K562 (cell line): ENCODE measurements at regions not wholly inside any gene's neighbourhood (a gene's known extent, or its start where the extent isn't known, plus 50 kb on each side); places are given as distances from the start of the nearest gene placed in this dataset.

ENCODE experiments used
- ATAC-seq: fragments of 200-7000 bp; cut with Tn5 transposase; 3 replicates; pipeline ENCODE4 v1.9.1; 2020; ENCODE audit warnings: moderate library complexity
- BruUV-seq: library from RNA; stranded (reverse); fragments of 400-500 nt; replicated peaks from 2 replicates; lab custom pipeline; 2021; lab: Mats Ljungman, UMichigan
- CTCF ChIA-PET: fragments of 300-600 bp; formaldehyde crosslinking; extraction: SDS; loops from one replicate; lab custom pipeline; 2021; ENCODE audit warnings: low intra/inter-chr PET ratio; lab: Yijun Ruan, JAX
- POLR2A ChIA-PET: fragments of 300-600, 350-650 bp; sonication (Branson Sonifier 250); formaldehyde crosslinking; extraction: SDS; loops from one replicate; lab custom pipeline; 2021; ENCODE audit warnings: antibody characterized with exemption, inconsistent platforms; lab: Yijun Ruan, JAX
- DNase-seq, 4 experiments: peaks; one replicate each; pipeline versions ENCODE4 v3.0.0 to v3.0.0-alpha.2; 2011 to 2018; ENCODE audit warnings: low spot score in 3 of 4, mixed read lengths in 3 of 4; ENCODE audit errors: extremely low read depth in 1 of 4
- FAIRE-seq: peaks from 2 replicates; lab custom pipeline; 2011; peaks lifted over from hg19 to GRCh38; lab: Jason Lieb, UNC
- H2AFZ ChIP-seq: 2 replicates; pipeline ENCODE4 v1.6.0; 2011; ENCODE audit warnings: low read depth, low read length, control low read depth, inconsistent platforms
- H3K27ac ChIP-seq: fragments of 200-600 bp; 3 replicates; pipeline ENCODE4 v1.8.0; 2011; ENCODE audit warnings: low read depth, mild to moderate bottlenecking, control low read depth, inconsistent platforms, low read length, moderate library complexity, mixed read lengths; ENCODE audit errors: extremely low read depth
- H3K27me3 ChIP-seq, 2 experiments: fragments of 300-600 bp in 1 of 2; 2 replicates in 1 of 2; 3 replicates in 1 of 2; pipeline versions ENCODE4 v1.6.0 to v1.8.0; 2011; ENCODE audit warnings: inconsistent platforms in 2 of 2, low read length in 2 of 2, mild to moderate bottlenecking in 1 of 2, mixed read lengths in 1 of 2, moderate library complexity in 1 of 2; ENCODE audit not compliant: control insufficient read depth in 2 of 2, insufficient read depth in 2 of 2
- H3K36me3 ChIP-seq: fragments of 300-600 bp; 3 replicates; pipeline ENCODE4 v1.8.0; 2011; ENCODE audit warnings: mild to moderate bottlenecking, low read length, inconsistent platforms; ENCODE audit not compliant: control insufficient read depth, insufficient read depth
- H3K4me1 ChIP-seq, 2 experiments: fragments of 200-600 bp in 1 of 2; replicated peaks in 1 of 2; 2 replicates in 1 of 2; 3 replicates in 1 of 2; pipeline versions ENCODE4 v1.5.1 to v1.8.0; 2011; ENCODE audit warnings: inconsistent platforms in 2 of 2, low read length in 2 of 2, mild to moderate bottlenecking in 1 of 2, mixed read lengths in 1 of 2, moderate library complexity in 1 of 2; ENCODE audit not compliant: control insufficient read depth in 2 of 2, insufficient read depth in 2 of 2
- H3K4me2 ChIP-seq: 2 replicates; pipeline ENCODE4 v1.6.1; 2011; ENCODE audit warnings: low read length, control low read depth, inconsistent platforms, mixed read lengths; ENCODE audit not compliant: insufficient read depth
- H3K4me3 ChIP-seq: fragments of 200-600 bp; sonication (generic), shearing (Covaris generic); 2 replicates; pipeline ENCODE4 v1.5.1; 2016; ENCODE audit warnings: control low read depth, inconsistent platforms
- H3K79me2 ChIP-seq: fragments of 200-600 bp; 3 replicates; pipeline ENCODE4 v1.8.0; 2011; ENCODE audit warnings: low read length, inconsistent platforms; ENCODE audit not compliant: control insufficient read depth, insufficient read depth
- H3K9ac ChIP-seq, 2 experiments: 2 replicates each; pipeline versions ENCODE4 v1.6.0 to v1.6.1; 2011; ENCODE audit warnings: low read depth in 2 of 2, low read length in 2 of 2, control low read depth in 1 of 2, inconsistent platforms in 1 of 2, mild to moderate bottlenecking in 1 of 2, mixed read lengths in 1 of 2; ENCODE audit not compliant: insufficient read depth in 1 of 2
- H3K9me1 ChIP-seq: one replicate; pipeline ENCODE4 v1.6.0; 2011; ENCODE audit warnings: inconsistent platforms, mild to moderate bottlenecking, low read length, moderate library complexity; ENCODE audit not compliant: control insufficient read depth, insufficient read depth
- H3K9me3 ChIP-seq: replicated peaks from 2 replicates; pipeline ENCODE4 v1.5.1; 2011; ENCODE audit warnings: low read depth, low read length, inconsistent platforms; ENCODE audit not compliant: control insufficient read depth, insufficient read depth
- H4K20me1 ChIP-seq: replicated peaks from 2 replicates; pipeline ENCODE4 v1.6.1; 2011; ENCODE audit warnings: low read length, inconsistent platforms, mixed read lengths; ENCODE audit not compliant: control insufficient read depth, insufficient read depth
- ATF1 ChIP-seq, 2 experiments: fragments of 450-650 bp in 1 of 2; IDR thresholded peaks; 2 replicates each; pipeline ENCODE4 v1.6.1; 2016; ENCODE audit warnings: missing compliant biosample characterization in 1 of 2, missing genetic modification characterization in 1 of 2
- CTCFL ChIP-seq: IDR thresholded peaks from 2 replicates; pipeline ENCODE4 v1.6.1; 2011; ENCODE audit warnings: borderline replicate concordance, low read depth, mild to moderate bottlenecking, moderate library complexity, low read length; ENCODE audit not compliant: insufficient read depth, poor library complexity, severe bottlenecking
- HSF4 ChIP-seq: fragments of 250-450 bp; sonication (Bioruptor Pico); IDR thresholded peaks from 2 replicates; pipeline ENCODE4 v2.1.2; 2022; ENCODE audit warnings: mild to moderate bottlenecking, moderate library complexity, borderline replicate concordance
- LCOR ChIP-seq: sonication (generic); formaldehyde crosslinking; IDR thresholded peaks from 2 replicates; pipeline ENCODE4 v1.8.0; 2022; ENCODE audit warnings: mild to moderate bottlenecking, missing genetic modification reagents
- PBX2 ChIP-seq, 2 experiments: IDR thresholded peaks in 1 of 2; conservative IDR thresholded peaks in 1 of 2; 2 replicates each; pipeline ENCODE4 v1.6.1; 2016; ENCODE audit warnings: low read depth in 2 of 2, mild to moderate bottlenecking in 1 of 2, missing compliant biosample characterization in 1 of 2, missing genetic modification characterization in 1 of 2, moderate library complexity in 1 of 2
- STAT5B ChIP-seq: fragments of 250-450 bp; sonication (Bioruptor Pico); IDR thresholded peaks from 2 replicates; pipeline ENCODE4 v1.8.0; 2021; ENCODE audit warnings: mild to moderate bottlenecking, inconsistent platforms
- TFE3 ChIP-seq: fragments of 450-650 bp; formaldehyde crosslinking; IDR thresholded peaks from 2 replicates; pipeline ENCODE4 v1.4.0; 2020; ENCODE audit warnings: mild to moderate bottlenecking, mixed read lengths
- in situ Hi-C: fragments of 300-500 bp; cut with MboI; formaldehyde crosslinking; loops from 4 replicates; pipeline ENCODE4 v1.15.0; 2018; ENCODE audit warnings: inconsistent platforms, mixed read lengths
- intact Hi-C: fragments of 100-400 bp; cut with micrococcal nuclease; formaldehyde crosslinking; loops from 2 replicates; pipeline ENCODE4 v1.14.2; 2022

- intact Hi-C loops: no loop called here
- no TSS peak for BruUV-seq
- POLR2A ChIA-PET: interaction anchor here (0.7 kb wide), 1 partner anchor 10 kb away, joined by 3 read pairs; no protein-coding TSS in a partner anchor
Observed at GRCh38 chr14:37658156-37658555, 62.7 kb downstream of the TTC6 start.

More at GRCh38 chr14:37658156-37658555, 62.7 kb downstream of the TTC6 start:
- Histone ChIP-seq H3K36me3 (no peaks in the 10 kb centered on the region), H4K20me1 (no peaks in the 10 kb centered on the region), H2AFZ (no peak overlapping the region), H3K9me3 (no peaks in the 10 kb centered on the region), H3K4me3 (no peak overlapping the region), H3K9ac (no peak overlapping the region), H3K27ac (no peak overlapping the region), H3K27me3 (no peaks in the 10 kb centered on the region), H3K9me1 (no peaks in the 10 kb centered on the region), H3K4me2 (no peak overlapping the region), H3K79me2 (no peaks in the 10 kb centered on the region), H3K4me1 (peaks cover 0 to 6% of the 10 kb centered on the region in 2 experiments; a peak in 3 of 5 replicates)
- CTCF ChIA-PET: no interaction called here
- no peak for ATAC-seq
- in situ Hi-C loops: no loop called here
- TF ChIP-seq LCOR (CRISPR knock-in tag): no peak
- TF ChIP-seq ATF1 (CRISPR knock-in tag; IDR thresholded peaks at IDR 0.05): no peak
- TF ChIP-seq ATF1 (tag; IDR thresholded peaks at IDR 0.05): no peak
- TF ChIP-seq PBX2 (CRISPR knock-in tag; IDR thresholded peaks at IDR 0.05; ENCODE audit: low read depth): no peak
- no peak for TF ChIP-seq PBX2 (tag; conservative IDR thresholded peaks at IDR 0.05; ENCODE audit: low read depth)
- TF ChIP-seq STAT5B (CRISPR knock-in tag): no peak
- TF ChIP-seq TFE3 (CRISPR knock-in tag): no peak
- no peak for TF ChIP-seq CTCFL
- no peak for TF ChIP-seq HSF4 (CRISPR knock-in tag)
- DNase-seq: no peak
- FAIRE-seq: no peak
